Activated naive CD4-positive, alpha-beta T cell treated with anti-CD3 and anti-CD28 coated beads, Interleukin-2, amount 50 U/mL, for 72 hours (primary cell): ENCODE measurements at regions not wholly inside any gene's neighbourhood (a gene's known extent, or its start where the extent isn't known, plus 50 kb on each side); places are given as distances from the start of the nearest gene placed in this dataset.
"Not testable (repeated sequence)": the region's sequence is repeated elsewhere in the genome, so short reads cannot be mapped to it uniquely, and the experiment has no call there.

Experiments
- ATAC-seq, 2 donors: fragments of 150-1000 bp; cut with Tn5 transposase; 2 replicates each; pipeline ENCODE4 v1.10.0; 2021; ENCODE audit warnings: mild to moderate bottlenecking in 2 of 2, moderate library complexity in 2 of 2
- DNase-seq, 2 donors: peaks; one replicate each; pipeline ENCODE4 v3.0.0; 2021 to 2022; ENCODE audit warnings: low spot score in 2 of 2
- H3K27ac Mint-ChIP-seq, 2 donors: one replicate each; pipeline ENCODE4 v1.8.0; 2022; ENCODE audit warnings: mild to moderate bottlenecking in 2 of 2, mixed read lengths in 2 of 2
- H3K36me3 Mint-ChIP-seq, 2 donors: one replicate each; pipeline ENCODE4 v1.8.0; 2022; ENCODE audit warnings: mixed read lengths in 2 of 2
- H3K9me3 Mint-ChIP-seq, 2 donors: one replicate each; pipeline ENCODE4 v1.8.0; 2022; ENCODE audit warnings: mixed read lengths in 2 of 2

GRCh38 chr3:29169451-29169850 is 111.4 kb upstream of the RBMS3 start:
- H3K36me3 Mint-ChIP-seq = peaks cover 0 to 5% of the 10 kb centered on the region in 2 donors
- no peak for ATAC-seq
- H3K9me3 Mint-ChIP-seq = peaks cover 7 to 14% of the 10 kb centered on the region in 2 donors
- H3K27ac Mint-ChIP-seq = no peak overlapping the region
- DNase-seq = no peak

- no peak overlapping the region for H3K27ac Mint-ChIP-seq
- ATAC-seq (no peak), DNase-seq (no peak)
- H3K9me3 Mint-ChIP-seq = peaks cover 7 to 18% of the 10 kb centered on the region in 2 donors
- H3K36me3 Mint-ChIP-seq = peaks cover 0 to 5% of the 10 kb centered on the region in 2 donors
Measured at GRCh38 chr3:29171043-29171990, 109.6 kb upstream of the RBMS3 start.

- H3K36me3 Mint-ChIP-seq = peaks cover 0 to 5% of the 10 kb centered on the region in 2 donors
- ATAC-seq (no peak), DNase-seq (no peak)
- H3K27ac Mint-ChIP-seq = no peak overlapping the region
- H3K9me3 Mint-ChIP-seq = peaks cover 11 to 15% of the 10 kb centered on the region in 2 donors
Measured at GRCh38 chr3:29176501-29176900, 104.4 kb upstream of the RBMS3 start.

GRCh38 chr3:29178809-29179793 is 101.8 kb upstream of the RBMS3 start:
- peaks cover 3 to 11% of the 10 kb centered on the region in 2 donors for H3K9me3 Mint-ChIP-seq
- no peak overlapping the region for H3K27ac Mint-ChIP-seq
- DNase-seq (no peak), ATAC-seq (no peak)
- H3K36me3 Mint-ChIP-seq = no peaks in the 10 kb centered on the region

- no peak for ATAC-seq
- DNase-seq = no peak
- Mint-ChIP-seq H3K27ac (no peak overlapping the region), H3K36me3 (no peaks in the 10 kb centered on the region), H3K9me3 (peaks cover 3% of the 10 kb centered on the region in 2 donors)
Measured at GRCh38 chr3:29181149-29181780, 99.6 kb upstream of the RBMS3 start.

GRCh38 chr3:29181872-29182271 is 99.0 kb upstream of the RBMS3 start:
- peaks cover 4 to 6% of the 10 kb centered on the region in 2 donors for H3K9me3 Mint-ChIP-seq
- no peak overlapping the region for H3K27ac Mint-ChIP-seq
- DNase-seq = no peak
- peaks cover 2 to 5% of the 10 kb centered on the region in 2 donors for H3K36me3 Mint-ChIP-seq
- no peak for ATAC-seq

- not testable (repeated sequence) for DNase-seq, H3K9me3 Mint-ChIP-seq, H3K36me3 Mint-ChIP-seq, ATAC-seq
- H3K27ac Mint-ChIP-seq = peak overlapping the region in 1 of 2 donors; percentile 78
Measured at GRCh38 chr3:29182828-29183227, 98.0 kb upstream of the RBMS3 start.

- DNase-seq (peak in 1 of 2 donors; percentile 14), ATAC-seq (peak; percentile 28 to 75)
- Mint-ChIP-seq H3K36me3 (peaks cover 5 to 8% of the 10 kb centered on the region in 2 donors), H3K27ac (peak overlapping the region in 1 of 2 donors; percentile 78), H3K9me3 (peaks cover 6 to 8% of the 10 kb centered on the region in 2 donors)
Measured at GRCh38 chr3:29183346-29184087, 97.4 kb upstream of the RBMS3 start.

GRCh38 chr3:29185706-29186105 is 95.2 kb upstream of the RBMS3 start:
- no peak for ATAC-seq

GRCh38 chr3:29186131-29186599 is 94.7 kb upstream of the RBMS3 start:
- Mint-ChIP-seq H3K36me3 (peaks cover 5 to 8% of the 10 kb centered on the region in 2 donors), H3K27ac (no peak overlapping the region), H3K9me3 (peaks cover 8 to 11% of the 10 kb centered on the region in 2 donors)
- ATAC-seq (no peak), DNase-seq (no peak)

More at GRCh38 chr3:29185706-29186105, 95.2 kb upstream of the RBMS3 start:
- no peak for DNase-seq
- H3K36me3 Mint-ChIP-seq = peaks cover 5 to 8% of the 10 kb centered on the region in 2 donors
- H3K9me3 Mint-ChIP-seq = peaks cover 5 to 8% of the 10 kb centered on the region in 2 donors
- H3K27ac Mint-ChIP-seq = no peak overlapping the region

GRCh38 chr3:29186982-29187725 is 93.7 kb upstream of the RBMS3 start:
- ATAC-seq = peak; percentile 26 to 48
- peak overlapping the region in 1 of 2 donors; percentile 75 for H3K27ac Mint-ChIP-seq
- no peak for DNase-seq
- H3K9me3 Mint-ChIP-seq = peaks cover 12 to 19% of the 10 kb centered on the region in 2 donors
- H3K36me3 Mint-ChIP-seq = peaks cover 5 to 8% of the 10 kb centered on the region in 2 donors

- Mint-ChIP-seq H3K9me3 (peaks cover 25 to 31% of the 10 kb centered on the region in 2 donors), H3K27ac (no peak overlapping the region), H3K36me3 (peaks cover 7 to 12% of the 10 kb centered on the region in 2 donors)
Measured at GRCh38 chr3:29189328-29189727, 91.5 kb upstream of the RBMS3 start.

GRCh38 chr3:29194139-29194538 is 86.7 kb upstream of the RBMS3 start:
- peaks cover 14 to 16% of the 10 kb centered on the region in 2 donors for H3K36me3 Mint-ChIP-seq
- peaks cover 31 to 42% of the 10 kb centered on the region in 2 donors for H3K9me3 Mint-ChIP-seq
- no peak overlapping the region for H3K27ac Mint-ChIP-seq

More at GRCh38 chr3:29189328-29189727, 91.5 kb upstream of the RBMS3 start:
- ATAC-seq (no peak), DNase-seq (no peak)

GRCh38 chr3:29195056-29195455 is 85.8 kb upstream of the RBMS3 start:
- Mint-ChIP-seq H3K9me3 (peaks cover 31 to 42% of the 10 kb centered on the region in 2 donors), H3K27ac (no peak overlapping the region), H3K36me3 (peaks cover 14 to 16% of the 10 kb centered on the region in 2 donors)
- ATAC-seq (no peak), DNase-seq (no peak)

More at GRCh38 chr3:29194139-29194538, 86.7 kb upstream of the RBMS3 start:
- ATAC-seq = no peak
- DNase-seq = no peak

- Mint-ChIP-seq H3K36me3 (no peaks in the 10 kb centered on the region), H3K9me3 (peaks cover 0 to 3% of the 10 kb centered on the region in 2 donors), H3K27ac (no peak overlapping the region)
- DNase-seq (no peak), ATAC-seq (no peak)
Measured at GRCh38 chr3:29201604-29202003, 79.3 kb upstream of the RBMS3 start.
